ENCODE measurements at regions not wholly inside any gene's neighbourhood (a gene's known extent, or its start where the extent isn't known, plus 50 kb on each side); places are given as distances from the start of the nearest gene placed in this dataset.

- intact Hi-C loops (cut with micrococcal nuclease): no loop called here
- no peak overlapping the region for H3K27ac Mint-ChIP-seq (ENCODE audit: low read depth, unreplicated experiment)
- ChIA-PET POLR2A (no interaction called here), CTCF (interaction anchor here (1.0 kb wide), 1 partner anchor 94 kb away, joined by 4 read pairs; no protein-coding TSS in a partner anchor)
- H3K4me3 Mint-ChIP-seq (ENCODE audit: unreplicated experiment): no peak overlapping the region
- no peak for TF ChIP-seq CTCF (IDR thresholded peaks at IDR 0.05; ENCODE audit: unreplicated experiment)
- H3K9me3 Mint-ChIP-seq (ENCODE audit: unreplicated experiment): no peaks in the 10 kb centered on the region
- no peak for DNase-seq (ENCODE audit: unreplicated experiment)
- no peaks in the 10 kb centered on the region for H3K36me3 Mint-ChIP-seq (ENCODE audit: insufficient read depth, unreplicated experiment)
- H3K27me3 Mint-ChIP-seq (ENCODE audit: insufficient read depth, unreplicated experiment): no peaks in the 10 kb centered on the region
- H3K4me1 Mint-ChIP-seq (ENCODE audit: insufficient read depth, unreplicated experiment): peaks cover 6% of the 10 kb centered on the region
- BruUV-seq (replicated peaks): no TSS peak
Measured at GRCh38 chr17:72053036-72053435, 67.8 kb upstream of the SOX9 start.

DNA sequence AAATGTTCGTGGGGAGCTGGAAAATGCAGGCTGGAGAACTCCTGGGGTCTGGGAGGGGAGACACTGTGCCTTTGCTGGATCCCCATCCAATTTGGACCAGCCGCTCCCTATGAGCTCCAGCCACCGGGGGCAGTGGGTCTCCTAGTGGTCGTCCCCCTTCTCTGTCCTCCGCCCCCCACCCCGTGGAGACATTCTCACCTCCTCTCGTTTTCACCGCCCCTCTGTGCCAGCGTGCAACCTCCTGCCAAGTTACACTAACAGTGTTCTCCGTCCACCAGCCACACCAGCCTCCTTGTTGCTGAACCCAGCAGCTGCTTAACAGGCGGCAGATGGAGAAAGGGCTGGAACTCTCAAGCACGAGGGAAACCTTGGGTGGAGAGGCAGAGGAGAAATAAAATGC is 67.4 kb upstream of the SOX9 start:
- intact Hi-C loops (cut with micrococcal nuclease): no loop called here
- CTCF ChIA-PET: interaction anchor here (1.0 kb wide), 1 partner anchor 95 kb away, joined by 4 read pairs; no protein-coding TSS in a partner anchor
- no peak for TF ChIP-seq CTCF (IDR thresholded peaks at IDR 0.05; ENCODE audit: unreplicated experiment)
- Mint-ChIP-seq H3K9me3 (ENCODE audit: unreplicated experiment) (no peaks in the 10 kb centered on the region), H3K4me1 (ENCODE audit: insufficient read depth, unreplicated experiment) (peaks cover 6% of the 10 kb centered on the region), H3K36me3 (ENCODE audit: insufficient read depth, unreplicated experiment) (no peaks in the 10 kb centered on the region), H3K27ac (ENCODE audit: low read depth, unreplicated experiment) (no peak overlapping the region), H3K27me3 (ENCODE audit: insufficient read depth, unreplicated experiment) (no peaks in the 10 kb centered on the region), H3K4me3 (ENCODE audit: unreplicated experiment) (no peak overlapping the region)
- DNase-seq (ENCODE audit: unreplicated experiment): no peak
- no TSS peak for BruUV-seq (replicated peaks)
- POLR2A ChIA-PET: no interaction called here

GRCh38 chr17:72056155-72056554 is 64.7 kb upstream of the SOX9 start:
- H3K4me1 Mint-ChIP-seq (ENCODE audit: insufficient read depth, unreplicated experiment): no peaks in the 10 kb centered on the region
- no TSS peak for BruUV-seq (replicated peaks)
- no peaks in the 10 kb centered on the region for H3K36me3 Mint-ChIP-seq (ENCODE audit: insufficient read depth, unreplicated experiment)
- H3K27ac Mint-ChIP-seq (ENCODE audit: low read depth, unreplicated experiment): no peak overlapping the region
- DNase-seq (ENCODE audit: unreplicated experiment): no peak
- no peak for TF ChIP-seq CTCF (IDR thresholded peaks at IDR 0.05; ENCODE audit: unreplicated experiment)
- no peaks in the 10 kb centered on the region for H3K27me3 Mint-ChIP-seq (ENCODE audit: insufficient read depth, unreplicated experiment)
- H3K4me3 Mint-ChIP-seq (ENCODE audit: unreplicated experiment): no peak overlapping the region
- ChIA-PET CTCF (interaction anchor here (0.9 kb wide), 1 partner anchor 10 kb away, joined by 3 read pairs; no protein-coding TSS in a partner anchor), POLR2A (no interaction called here)
- H3K9me3 Mint-ChIP-seq (ENCODE audit: unreplicated experiment): no peaks in the 10 kb centered on the region
- intact Hi-C loops (cut with micrococcal nuclease): no loop called here

DNA sequence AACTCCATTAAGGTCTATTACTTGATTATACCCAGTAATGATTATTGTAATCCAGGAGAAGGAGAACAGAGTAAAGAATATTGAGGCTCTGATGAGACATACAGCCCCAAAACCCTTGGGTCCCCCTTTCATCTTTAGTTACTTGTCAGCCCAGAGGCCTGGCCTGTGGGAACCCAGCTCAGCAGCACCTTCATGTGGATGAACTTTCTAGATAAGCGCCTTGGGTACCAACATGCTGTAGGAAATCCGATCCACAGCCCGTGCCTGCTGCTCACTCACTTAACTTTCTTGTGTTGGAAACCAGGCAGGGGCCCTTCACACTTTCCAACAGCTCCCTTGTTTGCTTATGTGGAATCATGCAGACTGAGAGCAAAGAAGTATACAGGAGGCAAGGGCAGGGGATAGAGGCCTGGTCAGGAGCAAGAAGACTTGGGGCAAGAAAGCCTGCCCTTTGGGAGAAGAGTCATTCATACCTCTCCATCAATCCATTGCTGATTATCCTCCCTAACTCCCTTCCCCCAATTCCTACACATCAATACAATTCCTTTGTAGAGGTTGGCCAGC is 64.0 kb upstream of the SOX9 start:
- no peak for DNase-seq (ENCODE audit: unreplicated experiment)
- no peaks in the 10 kb centered on the region for H3K4me1 Mint-ChIP-seq (ENCODE audit: insufficient read depth, unreplicated experiment)
- POLR2A ChIA-PET: no interaction called here
- no peak overlapping the region for H3K4me3 Mint-ChIP-seq (ENCODE audit: unreplicated experiment)
- intact Hi-C loops (cut with micrococcal nuclease): no loop called here
- BruUV-seq (replicated peaks): no TSS peak
- H3K27ac Mint-ChIP-seq (ENCODE audit: low read depth, unreplicated experiment): no peak overlapping the region
- CTCF ChIA-PET: interaction anchor here (0.9 to 1.0 kb wide), 2 partner anchors 9 to 527 kb away, joined by 3 to 4 read pairs; no protein-coding TSS in a partner anchor
- no peak for TF ChIP-seq CTCF (IDR thresholded peaks at IDR 0.05; ENCODE audit: unreplicated experiment)
- no peaks in the 10 kb centered on the region for H3K9me3 Mint-ChIP-seq (ENCODE audit: unreplicated experiment)
- no peaks in the 10 kb centered on the region for H3K27me3 Mint-ChIP-seq (ENCODE audit: insufficient read depth, unreplicated experiment)
- no peaks in the 10 kb centered on the region for H3K36me3 Mint-ChIP-seq (ENCODE audit: insufficient read depth, unreplicated experiment)

Measured in MCF 10A (cell line).